HUES6 (cell line): ENCODE measurements at regions not wholly inside any gene's neighbourhood (a gene's known extent, or its start where the extent isn't known, plus 50 kb on each side); places are given as distances from the start of the nearest gene placed in this dataset.

Experiments used
- H3K27ac ChIP-seq: 2 replicates; pipeline ENCODE4 v1.7.0; 2013; ENCODE audit warnings: low read depth, mild to moderate bottlenecking, low read length, inconsistent platforms
- H3K27me3 ChIP-seq: 2 replicates; pipeline ENCODE4 v1.6.1; 2013; ENCODE audit warnings: low read length; ENCODE audit not compliant: control insufficient read depth, insufficient read depth
- H3K36me3 ChIP-seq: 2 replicates; pipeline ENCODE4 v1.6.1; 2013; ENCODE audit warnings: low read length; ENCODE audit not compliant: control insufficient read depth, insufficient read depth
- H3K4me1 ChIP-seq: 2 replicates; pipeline ENCODE4 v1.6.1; 2013; ENCODE audit warnings: low read length; ENCODE audit not compliant: control insufficient read depth, insufficient read depth
- H3K4me3 ChIP-seq: 2 replicates; pipeline ENCODE4 v1.5.1; 2013; ENCODE audit warnings: low read depth, low read length
- H3K9ac ChIP-seq: one replicate; pipeline ENCODE4 v1.6.1; 2013; ENCODE audit warnings: mild to moderate bottlenecking, low read length
- H3K9me3 ChIP-seq: 2 replicates; pipeline ENCODE4 v1.6.1; 2013; ENCODE audit warnings: low read depth, low read length; ENCODE audit not compliant: control insufficient read depth, insufficient read depth

DNA sequence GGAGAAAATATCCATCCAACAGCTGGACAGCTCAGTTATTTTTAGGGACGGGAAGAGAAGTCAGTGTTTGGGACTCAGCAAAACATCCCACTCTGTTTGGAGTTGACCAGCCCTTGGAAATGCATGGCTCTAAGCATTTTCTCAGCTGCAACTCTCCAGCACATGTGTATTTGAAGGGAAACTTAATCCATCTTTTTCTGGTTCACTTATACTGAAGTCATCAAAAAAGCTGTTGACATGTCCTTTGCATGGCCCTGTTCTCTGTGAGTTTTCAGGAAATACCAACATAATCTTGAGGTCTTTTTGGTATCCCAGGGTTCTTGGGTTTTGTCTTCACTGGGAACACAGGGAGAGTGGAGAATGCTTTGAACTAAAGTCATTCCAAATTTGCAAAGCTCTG lies 91.9 kb upstream of the CELF4 start:
- Histone ChIP-seq H3K27ac (no peak overlapping the region), H3K36me3 (no peaks in the 10 kb centered on the region), H3K4me1 (peaks cover 7% of the 10 kb centered on the region; the same call in 1 of the 2 replicates), H3K9ac (no peak overlapping the region), H3K27me3 (no peaks in the 10 kb centered on the region), H3K4me3 (no peak overlapping the region), H3K9me3 (no peaks in the 10 kb centered on the region)

- Histone ChIP-seq H3K9me3 (peaks cover 6% of the 10 kb centered on the region; the same call in 1 of the 2 replicates), H3K27me3 (no peaks in the 10 kb centered on the region), H3K4me1 (peaks cover 3% of the 10 kb centered on the region; the same call in 1 of the 2 replicates), H3K27ac (no peak overlapping the region), H3K9ac (no peak overlapping the region), H3K4me3 (no peak overlapping the region), H3K36me3 (no peaks in the 10 kb centered on the region)
These were observed 89.3 kb upstream of the CELF4 start for GRCh38 chr18:37654731-37655369.

- H3K4me3 ChIP-seq = no peak overlapping the region
- no peak overlapping the region for H3K9ac ChIP-seq
- H3K4me1 ChIP-seq = peaks cover 3% of the 10 kb centered on the region; the same call in 1 of the 2 replicates
- no peaks in the 10 kb centered on the region for H3K36me3 ChIP-seq
- H3K9me3 ChIP-seq = peaks cover 11% of the 10 kb centered on the region; the same call in 1 of the 2 replicates
- H3K27ac ChIP-seq = no peak overlapping the region
- H3K27me3 ChIP-seq = no peaks in the 10 kb centered on the region
These were observed 88.4 kb upstream of the CELF4 start for GRCh38 chr18:37654034-37654433.

- Histone ChIP-seq H3K36me3 (no peaks in the 10 kb centered on the region), H3K4me1 (peaks cover 3% of the 10 kb centered on the region; the same call in 1 of the 2 replicates), H3K9me3 (peaks cover 11% of the 10 kb centered on the region; the same call in 1 of the 2 replicates), H3K27me3 (no peaks in the 10 kb centered on the region), H3K4me3 (no peak overlapping the region), H3K9ac (no peak overlapping the region), H3K27ac (no peak overlapping the region)
These were observed 88.0 kb upstream of the CELF4 start for GRCh38 chr18:37653618-37654017.

- no peak overlapping the region for H3K4me3 ChIP-seq
These were observed 84.3 kb upstream of the CELF4 start for GRCh38 chr18:37649930-37650329.

DNA sequence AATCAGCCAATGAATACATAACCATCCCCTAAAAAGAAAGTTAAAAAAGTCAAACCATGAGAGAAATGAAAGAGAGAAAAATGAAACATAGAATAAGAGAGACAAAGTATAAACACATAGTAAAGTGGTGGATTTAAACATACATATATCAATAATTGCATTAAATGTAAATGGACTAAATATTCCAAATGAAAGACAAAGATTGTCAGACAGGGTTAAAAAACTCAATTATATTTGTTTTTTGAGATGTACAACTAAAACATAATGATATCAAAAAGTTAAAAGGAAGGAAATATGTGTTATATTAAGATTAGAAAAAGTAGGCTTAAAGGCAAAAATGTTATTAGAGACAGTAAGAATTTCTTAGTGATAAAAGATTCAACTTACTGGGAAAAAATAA lies 83.8 kb upstream of the CELF4 start:
- H3K27me3 ChIP-seq = no peaks in the 10 kb centered on the region
- H3K27ac ChIP-seq = no peak overlapping the region
- no peak overlapping the region for H3K9ac ChIP-seq
- H3K9me3 ChIP-seq = peaks cover 13% of the 10 kb centered on the region
- no peaks in the 10 kb centered on the region for H3K36me3 ChIP-seq
- no peak overlapping the region for H3K4me3 ChIP-seq
- peaks cover 3% of the 10 kb centered on the region; the same call in 1 of the 2 replicates for H3K4me1 ChIP-seq

More at GRCh38 chr18:37649930-37650329, 84.3 kb upstream of the CELF4 start:
- H3K36me3 ChIP-seq = no peaks in the 10 kb centered on the region
- H3K27ac ChIP-seq = no peak overlapping the region
- no peaks in the 10 kb centered on the region for H3K27me3 ChIP-seq
- H3K4me1 ChIP-seq = peaks cover 3% of the 10 kb centered on the region; the same call in 1 of the 2 replicates
- peaks cover 11% of the 10 kb centered on the region; the same call in 1 of the 2 replicates for H3K9me3 ChIP-seq
- H3K9ac ChIP-seq = no peak overlapping the region

DNA sequence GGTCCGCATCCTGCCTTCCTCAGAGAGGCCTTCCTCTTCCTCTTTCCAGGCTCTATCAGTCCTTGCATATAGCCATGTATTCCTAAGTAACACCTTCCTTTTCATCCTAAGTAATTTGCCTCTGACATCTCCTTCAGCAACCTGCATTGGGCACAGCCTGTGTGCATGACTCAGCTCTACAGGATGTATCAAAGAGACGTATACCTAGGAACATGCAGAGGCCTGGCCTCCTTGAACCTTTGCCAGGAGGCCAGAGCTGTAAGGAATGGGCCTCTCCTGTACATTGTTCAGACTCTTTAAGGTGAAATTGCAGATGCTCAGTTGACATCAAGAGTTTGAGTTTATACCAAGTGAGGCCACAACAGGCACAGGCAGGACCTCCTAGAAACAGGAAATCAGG lies 76.0 kb upstream of the CELF4 start:
- no peak overlapping the region for H3K27ac ChIP-seq
- no peaks in the 10 kb centered on the region for H3K36me3 ChIP-seq
- peaks cover 22% of the 10 kb centered on the region for H3K4me1 ChIP-seq
- H3K27me3 ChIP-seq = 0 out of 2 replicates have a peak, but pooled peaks cover 2% of the 10 kb centered on the region
- peaks cover 9% of the 10 kb centered on the region; the same call in 1 of the 2 replicates for H3K9me3 ChIP-seq
- no peak overlapping the region for H3K9ac ChIP-seq
- no peak overlapping the region for H3K4me3 ChIP-seq

DNA sequence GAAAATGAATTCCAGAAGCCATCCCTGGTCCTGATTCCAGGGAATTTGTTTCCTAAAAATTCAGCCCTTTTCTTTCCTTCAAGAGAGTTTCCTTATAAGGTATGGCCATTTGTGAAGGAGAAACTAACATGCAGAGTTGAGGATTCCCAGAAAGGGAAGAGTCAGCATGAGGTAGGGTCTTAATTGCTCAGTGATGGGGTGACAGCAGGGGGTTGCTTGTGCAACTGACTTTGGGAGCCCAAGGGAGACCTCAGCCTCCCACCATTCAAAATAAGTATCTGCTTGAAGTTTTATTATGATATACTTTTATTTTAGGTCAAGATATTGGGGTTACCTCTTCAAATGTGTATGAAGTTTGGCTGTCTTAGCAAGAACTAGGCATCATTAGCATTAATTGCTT lies 74.9 kb upstream of the CELF4 start:
- no peaks in the 10 kb centered on the region for H3K36me3 ChIP-seq
- peaks cover 9% of the 10 kb centered on the region; the same call in 1 of the 2 replicates for H3K9me3 ChIP-seq
- H3K4me1 ChIP-seq = peaks cover 22% of the 10 kb centered on the region
- no peak overlapping the region for H3K4me3 ChIP-seq
- H3K27ac ChIP-seq = peak overlapping the region; percentile 62; the same call in 1 of the 2 replicates
- no peak overlapping the region for H3K9ac ChIP-seq
- H3K27me3 ChIP-seq = 0 out of 2 replicates have a peak, but pooled peaks cover 2% of the 10 kb centered on the region

- Histone ChIP-seq H3K9me3 (peaks cover 9% of the 10 kb centered on the region; the same call in 1 of the 2 replicates), H3K27ac (peak overlapping the region; percentile 62; the same call in 1 of the 2 replicates)
These were observed 74.2 kb upstream of the CELF4 start for GRCh38 chr18:37639846-37640245.

GRCh38 chr18:37637478-37637850 lies 71.9 kb upstream of the CELF4 start:
- Histone ChIP-seq H3K27me3 (0 out of 2 replicates have a peak, but pooled peaks cover 2% of the 10 kb centered on the region), H3K4me3 (no peak overlapping the region), H3K4me1 (peaks cover 22% of the 10 kb centered on the region), H3K9ac (no peak overlapping the region), H3K36me3 (no peaks in the 10 kb centered on the region), H3K27ac (no peak overlapping the region), H3K9me3 (0 out of 2 replicates have a peak, but pooled peaks cover 1% of the 10 kb centered on the region)

More at GRCh38 chr18:37639846-37640245, 74.2 kb upstream of the CELF4 start:
- Histone ChIP-seq H3K36me3 (no peaks in the 10 kb centered on the region), H3K4me1 (peaks cover 22% of the 10 kb centered on the region), H3K27me3 (0 out of 2 replicates have a peak, but pooled peaks cover 2% of the 10 kb centered on the region), H3K4me3 (no peak overlapping the region), H3K9ac (no peak overlapping the region)

- Histone ChIP-seq H3K4me1 (peaks cover 22% of the 10 kb centered on the region), H3K9ac (no peak overlapping the region), H3K27ac (no peak overlapping the region), H3K9me3 (no peaks in the 10 kb centered on the region), H3K27me3 (0 out of 2 replicates have a peak, but pooled peaks cover 2% of the 10 kb centered on the region), H3K36me3 (no peaks in the 10 kb centered on the region), H3K4me3 (no peak overlapping the region)
These were observed 71.4 kb upstream of the CELF4 start for GRCh38 chr18:37636831-37637477.
